HG03103 (cell line): ENCODE measurements at regions not wholly inside any gene's neighbourhood (a gene's known extent, or its start where the extent isn't known, plus 50 kb on each side); places are given as distances from the start of the nearest gene placed in this dataset.
"Not testable (repeated sequence)": the region's sequence is repeated elsewhere in the genome, so short reads cannot be mapped to it uniquely, and the experiment has no call there.

Source experiments
- ATAC-seq: cut with Tn5 transposase; IDR thresholded peaks from one replicate; pipeline ENCODE4 v1.9.1; 2021; ENCODE audit warnings: low read depth; ENCODE audit not compliant: unreplicated experiment

DNA sequence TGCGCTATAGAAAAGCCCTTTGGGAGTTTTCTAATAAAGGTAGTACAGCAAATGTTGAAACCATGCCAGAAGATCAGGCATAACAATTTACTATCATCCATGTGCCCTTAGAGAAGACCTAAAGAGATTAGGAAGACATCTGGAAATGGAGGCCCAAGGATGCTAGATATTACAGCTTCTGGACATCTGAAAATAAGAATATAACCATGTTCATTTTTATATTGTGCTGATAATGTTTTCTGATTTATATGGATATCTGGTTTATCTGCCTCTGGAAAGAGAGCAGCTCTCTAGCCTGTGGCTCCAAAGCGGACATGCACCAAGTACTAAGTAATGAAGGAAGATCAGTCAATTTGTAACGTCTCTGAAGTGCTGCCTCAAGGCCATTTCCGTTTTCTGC, 478.0 kb upstream of the DDX18 start:
- no peak for ATAC-seq

DNA sequence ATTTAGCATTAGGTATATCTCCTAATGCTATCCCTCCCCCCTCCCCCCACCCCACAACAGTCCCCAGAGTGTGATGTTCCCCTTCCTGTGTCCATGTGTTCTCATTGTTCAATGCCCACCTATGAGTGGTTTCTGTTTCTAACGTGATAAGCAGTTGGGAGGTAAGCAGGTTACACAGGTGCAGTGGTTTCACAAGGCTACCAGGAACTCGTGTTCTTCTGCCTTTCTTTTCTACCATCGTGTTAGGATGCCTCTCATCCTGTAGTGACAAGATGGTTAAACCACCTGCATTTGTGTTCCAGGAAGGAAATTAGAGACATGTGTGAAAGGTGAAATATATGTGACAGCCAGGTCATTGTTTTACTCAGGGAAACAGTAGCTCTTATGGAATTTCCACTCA, 476.5 kb upstream of the DDX18 start:
- ATAC-seq, result not testable (repeated sequence)

DNA sequence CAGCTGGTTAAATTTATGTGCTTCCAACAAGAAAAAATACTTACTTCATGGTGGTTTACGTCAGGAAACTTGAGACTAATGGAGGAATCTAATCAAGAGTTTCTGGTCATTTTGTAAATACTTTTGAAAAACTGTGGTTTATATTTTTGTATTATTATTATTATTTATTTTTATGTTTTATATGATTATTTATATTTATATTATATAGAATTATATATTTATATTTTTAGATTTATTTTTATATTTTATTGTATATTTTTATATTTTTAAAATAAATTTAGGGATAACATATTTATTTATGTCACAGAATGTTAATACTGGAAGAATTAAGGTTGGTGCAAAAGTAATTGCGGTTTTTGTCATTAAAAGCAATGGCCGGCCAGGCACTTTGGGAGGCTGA, 474.5 kb upstream of the DDX18 start:
- no peak for ATAC-seq

DNA sequence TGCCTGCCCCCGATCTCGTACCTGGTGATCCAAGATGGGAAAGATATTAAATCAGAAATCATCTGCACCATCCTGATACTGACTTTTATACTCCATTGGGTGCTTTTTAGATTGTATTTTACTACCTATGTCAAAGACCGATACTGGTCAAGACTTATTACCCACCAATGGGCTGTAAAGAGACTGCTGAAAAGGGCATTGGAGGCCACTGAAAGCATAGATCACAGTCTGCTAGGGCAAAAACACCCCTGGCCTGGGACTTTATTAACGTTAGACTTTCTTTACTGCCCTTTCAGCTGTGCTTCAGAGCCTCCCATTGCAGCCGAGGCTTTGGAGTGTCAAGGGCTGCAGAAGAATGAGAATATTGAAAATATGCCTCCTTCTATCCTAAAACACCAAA, 472.8 kb upstream of the DDX18 start:
- no peak for ATAC-seq

DNA sequence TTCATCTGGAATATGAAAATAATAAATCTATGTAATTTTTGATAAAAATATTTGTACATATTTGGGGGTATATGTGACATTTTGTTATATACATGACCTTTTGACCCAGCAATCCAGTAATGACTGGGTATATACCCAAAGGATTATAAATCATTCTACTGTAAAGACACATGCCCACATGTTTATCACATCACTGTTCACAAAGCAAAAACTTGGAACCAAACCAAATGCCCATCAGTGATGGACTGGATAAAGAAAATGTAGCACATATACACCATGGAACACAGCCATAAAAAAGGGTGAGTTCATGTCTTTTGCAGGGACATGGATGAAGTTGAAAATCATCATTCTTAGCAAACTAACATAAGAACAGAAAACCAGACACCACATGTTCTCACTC, 472.1 kb upstream of the DDX18 start:
- ATAC-seq, result no peak

DNA sequence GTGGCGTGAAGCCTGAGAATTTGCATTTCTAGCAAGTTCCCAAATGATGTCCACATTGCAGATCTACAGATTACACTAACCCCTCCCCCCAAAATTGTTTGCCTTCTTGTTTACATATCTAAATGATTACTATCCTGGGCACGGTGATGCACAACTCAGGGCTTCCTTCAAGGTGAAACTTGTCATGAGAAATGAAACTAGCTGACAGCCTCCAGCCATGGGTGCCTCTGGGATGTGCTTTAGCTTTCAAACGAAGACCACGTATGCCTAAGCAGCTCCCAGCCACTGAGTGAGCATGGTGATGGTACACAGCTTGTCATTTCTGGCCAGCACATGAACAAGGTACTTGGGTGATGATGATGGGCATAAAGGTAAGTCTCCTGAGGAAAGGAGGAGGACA, 464.8 kb upstream of the DDX18 start:
- ATAC-seq, result no peak

DNA sequence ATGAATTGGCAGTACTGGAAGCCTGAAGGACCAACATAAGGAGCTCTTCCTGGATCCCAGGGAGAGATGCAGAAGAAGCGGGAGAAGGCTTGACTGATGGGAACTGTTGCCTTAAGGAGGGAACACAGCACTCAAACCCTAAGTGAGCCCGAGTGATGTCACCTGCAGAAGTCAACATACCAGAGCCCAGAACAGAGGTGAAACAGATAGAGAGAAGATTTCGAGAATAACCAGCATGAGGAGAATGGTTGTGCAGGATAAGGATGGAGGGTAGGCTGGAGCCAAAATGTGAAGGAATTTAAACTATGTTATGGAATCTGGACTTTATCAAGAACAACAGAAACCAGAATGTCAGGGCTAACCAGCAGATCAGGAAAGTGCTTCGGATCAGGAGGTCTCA, 463.1 kb upstream of the DDX18 start:
- no peak for ATAC-seq

DNA sequence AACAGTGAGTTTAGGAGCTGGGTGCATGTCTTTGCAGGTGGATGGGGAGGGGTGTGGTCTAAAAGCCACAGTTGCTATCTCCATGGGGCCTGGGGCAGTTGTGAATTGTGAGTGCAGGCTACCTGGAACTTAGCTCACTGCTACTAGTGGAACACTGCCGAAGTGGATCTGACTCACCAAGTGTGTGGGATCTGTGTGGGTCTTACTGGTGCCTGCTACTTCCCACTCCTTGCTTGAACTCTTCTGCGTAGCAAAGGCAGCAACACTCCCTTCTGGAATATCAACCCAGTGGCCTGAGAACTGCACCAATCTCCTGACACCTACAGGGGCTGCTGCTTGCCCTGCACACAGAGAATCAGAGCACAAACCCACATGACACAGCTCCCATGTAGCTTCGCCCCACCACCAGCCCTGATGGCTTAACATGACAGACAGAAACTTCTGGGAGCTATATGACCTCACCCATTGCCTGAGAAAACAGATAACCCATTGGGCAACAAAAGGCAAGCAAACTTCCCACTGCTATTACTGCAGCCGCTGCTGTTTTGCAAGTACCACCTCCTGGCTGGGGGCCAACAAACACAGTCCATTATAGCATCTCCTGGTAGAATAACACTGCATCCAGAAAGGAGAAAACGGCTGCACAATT, 455.1 kb upstream of the DDX18 start:
- no peak for ATAC-seq

DNA sequence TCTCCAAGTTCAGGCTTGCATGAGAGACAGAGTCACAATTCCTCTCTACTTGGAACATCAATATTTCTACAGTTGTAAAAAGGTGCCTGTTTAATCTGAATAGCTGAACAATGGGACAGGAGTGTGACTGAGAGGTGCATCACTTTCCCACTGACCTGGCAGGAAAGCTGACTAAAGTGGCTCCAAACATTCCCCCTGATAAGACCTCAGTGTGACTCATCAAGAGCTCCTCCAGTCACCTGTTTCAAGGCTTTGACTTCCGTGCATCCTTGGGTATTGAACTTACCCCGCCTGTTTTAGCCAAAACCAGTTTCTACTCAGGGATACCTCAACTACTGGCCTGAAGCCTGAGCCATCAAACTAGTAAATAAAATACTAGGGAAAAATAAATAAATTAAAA, 453.9 kb upstream of the DDX18 start:
- ATAC-seq, result no peak

DNA sequence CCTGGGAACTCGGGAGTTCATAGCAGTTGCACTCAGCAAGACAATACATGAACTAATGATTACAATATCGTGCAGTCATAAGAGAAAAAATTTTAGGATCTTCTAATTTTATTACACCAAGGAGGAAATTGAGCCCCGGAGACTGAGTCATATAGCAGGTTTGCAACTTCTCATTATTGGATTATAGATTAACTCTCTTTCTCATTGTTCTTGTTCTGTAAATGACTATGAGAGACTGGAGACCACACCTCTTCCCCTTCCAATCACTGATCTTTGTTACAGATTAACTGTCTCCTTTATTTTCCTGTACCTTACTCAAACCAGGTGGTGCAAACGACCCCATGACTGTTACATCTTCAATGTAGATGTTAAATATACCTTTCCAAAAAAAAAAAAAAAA, 435.8 kb upstream of the DDX18 start:
- no peak for ATAC-seq

DNA sequence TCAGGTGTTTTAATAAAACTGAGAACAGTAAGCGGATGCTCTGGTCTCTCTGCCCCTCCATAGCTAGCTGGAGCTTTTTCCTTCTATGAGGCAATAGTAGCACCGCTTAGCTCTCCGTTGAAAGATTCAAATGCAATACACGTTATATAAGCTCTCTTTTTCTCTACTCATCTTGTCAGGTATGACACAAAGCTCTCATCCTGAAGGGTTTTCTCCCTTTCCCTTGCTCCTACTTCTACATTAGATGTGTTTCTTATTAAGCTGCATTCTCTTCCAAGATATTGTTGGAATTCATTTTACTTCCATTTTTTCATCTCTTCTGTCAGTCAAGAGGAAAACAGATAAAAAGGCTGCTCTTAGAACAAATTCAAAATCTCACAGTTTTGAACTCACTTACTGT, 434.6 kb upstream of the DDX18 start:
- no peak for ATAC-seq

DNA sequence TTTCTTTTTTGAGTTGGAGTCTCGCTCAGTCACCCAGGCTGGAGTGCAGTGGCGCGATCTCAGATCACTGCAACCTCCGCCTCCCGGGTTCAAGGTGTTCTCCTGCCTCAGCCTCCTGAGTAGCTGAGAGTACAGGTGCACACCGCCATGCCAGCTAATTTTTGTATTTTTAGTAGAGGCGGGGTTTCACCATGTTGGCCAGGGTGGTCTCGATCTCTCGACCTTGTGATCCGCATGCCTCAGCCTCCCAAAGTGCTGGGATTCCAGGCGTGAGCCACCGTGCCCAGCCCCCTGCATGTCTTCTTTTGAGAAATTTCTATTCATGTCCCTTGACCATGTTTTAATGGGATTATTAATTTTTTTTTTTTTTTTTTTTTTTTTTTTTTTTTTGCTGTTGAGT, 430.5 kb upstream of the DDX18 start:
- not testable (repeated sequence) for ATAC-seq

DNA sequence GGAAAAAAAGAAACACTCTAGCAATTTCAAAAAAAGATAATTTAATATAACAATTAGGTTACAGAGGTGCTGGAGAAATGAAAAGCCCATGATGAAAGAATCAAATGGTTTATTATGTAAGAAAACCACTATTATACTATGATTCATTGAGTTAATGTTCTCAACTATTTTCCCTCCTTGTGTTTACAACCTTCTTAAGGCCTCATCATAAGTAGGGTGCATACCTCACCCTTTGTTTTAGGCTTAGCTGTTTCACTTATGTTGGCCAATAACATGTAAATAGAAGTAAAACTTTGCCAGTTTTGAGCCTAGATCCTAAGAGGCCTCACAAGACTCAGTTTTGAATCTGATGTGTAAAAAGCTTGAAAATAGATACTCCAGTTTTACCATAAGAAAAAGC, 418.3 kb upstream of the DDX18 start:
- ATAC-seq, result no peak

DNA sequence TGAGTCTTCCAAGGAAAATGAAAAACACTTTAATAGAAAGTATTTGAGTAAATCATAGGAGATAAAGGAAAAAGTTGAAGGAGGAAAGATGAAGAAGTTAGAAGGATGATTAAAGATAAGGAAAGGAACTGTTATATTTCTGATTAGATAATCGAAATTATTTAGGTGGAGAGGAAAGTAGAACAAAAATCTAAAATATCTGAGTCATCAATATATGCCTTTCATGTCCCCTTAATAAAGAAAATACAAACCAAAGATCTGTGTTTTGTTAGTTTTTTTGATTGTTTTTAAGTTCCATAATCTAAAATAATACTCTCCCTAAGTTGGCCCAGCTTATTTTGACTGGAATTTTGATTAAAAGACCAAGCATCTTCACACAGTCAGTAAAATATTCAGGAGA, 412.9 kb upstream of the DDX18 start:
- no peak for ATAC-seq

DNA sequence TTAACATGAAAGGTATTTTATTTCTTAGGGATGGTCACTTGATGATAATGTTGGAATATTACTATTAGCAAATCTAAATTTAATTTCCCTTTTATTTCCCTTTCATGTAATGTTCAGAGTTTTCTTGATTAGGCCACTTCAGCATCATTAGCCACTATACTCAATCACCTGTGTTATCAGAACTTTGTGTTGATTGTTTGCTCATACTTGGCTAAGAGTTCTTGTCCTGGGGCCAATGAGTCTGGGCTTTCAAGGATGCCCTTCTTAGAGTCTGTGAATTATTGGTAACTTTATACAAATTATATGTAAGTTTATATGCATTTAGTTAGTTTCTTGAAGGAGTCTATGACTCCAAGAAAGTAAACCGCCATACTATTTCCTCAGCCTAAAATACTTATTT, 408.0 kb upstream of the DDX18 start:
- ATAC-seq, result no peak

DNA sequence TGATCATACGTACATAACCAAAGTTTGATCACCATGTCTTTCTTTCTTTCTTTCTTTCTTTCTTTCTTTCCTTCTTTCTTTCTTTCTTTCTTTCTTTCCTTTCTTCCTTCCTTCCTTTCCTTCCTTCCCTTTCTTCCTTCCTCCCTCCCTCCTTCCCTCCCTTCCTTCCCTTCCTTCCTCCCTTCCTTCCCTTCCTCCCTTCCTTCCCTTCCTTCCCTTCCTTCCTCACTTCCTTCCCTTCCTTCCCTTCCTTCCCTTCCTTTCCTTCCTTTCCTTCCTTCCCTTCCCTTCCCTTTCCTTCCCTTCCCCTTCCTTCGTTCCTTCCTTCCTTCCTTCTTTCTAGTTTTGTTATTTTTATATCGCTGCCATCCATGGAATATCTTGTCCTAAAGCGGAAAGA, 406.7 kb upstream of the DDX18 start:
- no peak for ATAC-seq

DNA sequence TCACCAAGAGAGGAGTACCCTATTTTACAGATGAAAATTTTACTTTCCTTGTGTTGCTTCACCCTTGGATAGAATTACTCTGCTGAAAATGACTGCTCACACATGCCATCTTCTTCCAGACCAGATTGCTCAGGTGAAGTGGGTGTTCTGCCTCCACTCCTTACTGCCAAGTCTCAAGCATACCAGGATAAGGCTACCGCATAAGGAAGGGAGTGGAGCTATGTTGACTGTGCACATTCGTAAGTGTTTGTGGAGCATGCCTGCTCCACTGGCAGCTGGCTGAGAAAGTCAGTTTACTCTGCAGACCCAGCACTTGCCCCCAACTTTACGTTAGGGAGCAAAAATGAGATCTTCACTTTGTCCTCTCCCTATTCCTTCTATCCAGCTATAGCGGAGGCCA, 405.0 kb upstream of the DDX18 start:
- ATAC-seq, result no peak

DNA sequence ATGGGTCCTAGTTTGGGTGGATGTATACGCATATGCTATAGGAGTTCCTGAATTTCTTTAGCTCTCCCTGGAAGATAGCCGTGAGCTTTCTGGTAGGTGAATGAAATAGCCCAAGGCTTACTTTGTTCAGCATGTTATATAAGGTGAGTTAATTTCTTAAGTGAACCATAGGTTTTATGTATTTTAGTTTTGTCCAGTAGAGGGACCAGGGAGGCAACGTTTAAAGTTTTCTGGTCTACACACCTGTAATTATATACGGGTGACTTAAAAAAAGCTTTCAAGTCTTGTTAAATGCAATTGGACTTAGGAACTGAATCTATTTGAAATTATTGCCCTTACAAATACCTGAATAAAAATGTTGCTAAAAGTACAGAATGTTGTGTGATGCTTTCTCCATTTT, 402.5 kb upstream of the DDX18 start:
- no peak for ATAC-seq

DNA sequence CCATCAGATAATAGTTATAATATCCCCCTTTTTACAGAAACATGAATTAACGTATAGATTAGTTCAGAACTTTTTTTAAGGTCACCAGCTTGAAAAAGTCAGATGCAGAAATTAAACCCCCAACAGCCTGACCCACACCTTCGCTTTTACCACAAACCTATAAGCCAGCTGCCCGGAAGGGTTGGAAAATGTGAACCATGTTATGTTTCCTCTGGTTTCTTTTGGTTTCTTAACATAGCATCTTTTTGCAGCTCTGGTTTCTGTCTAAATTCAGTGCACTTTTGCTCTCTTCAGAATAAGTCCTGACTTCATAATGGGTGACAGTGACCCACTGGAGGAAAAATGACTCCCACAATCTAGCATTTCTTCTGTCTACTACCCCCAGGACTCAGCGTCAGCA, 381.7 kb upstream of the DDX18 start:
- no peak for ATAC-seq

DNA sequence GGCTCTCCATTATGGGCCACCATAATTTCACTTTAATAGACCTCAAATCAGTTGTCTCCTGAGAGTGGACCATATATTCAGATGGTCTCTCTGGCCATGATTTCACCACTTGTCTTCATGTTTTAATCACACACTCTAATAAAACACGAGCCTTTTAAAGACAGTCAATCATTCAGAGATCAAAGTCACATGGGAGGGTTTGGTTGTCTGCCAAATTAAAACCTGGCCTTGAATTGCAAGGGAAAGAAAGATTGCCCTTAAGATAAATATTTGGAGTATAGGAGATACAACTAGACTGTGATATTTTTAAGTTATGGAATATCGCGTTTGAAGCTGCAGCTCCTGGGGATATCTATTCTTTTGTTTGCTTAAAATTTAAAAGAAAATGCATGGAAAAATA, 377.8 kb upstream of the DDX18 start:
- ATAC-seq, result no peak

DNA sequence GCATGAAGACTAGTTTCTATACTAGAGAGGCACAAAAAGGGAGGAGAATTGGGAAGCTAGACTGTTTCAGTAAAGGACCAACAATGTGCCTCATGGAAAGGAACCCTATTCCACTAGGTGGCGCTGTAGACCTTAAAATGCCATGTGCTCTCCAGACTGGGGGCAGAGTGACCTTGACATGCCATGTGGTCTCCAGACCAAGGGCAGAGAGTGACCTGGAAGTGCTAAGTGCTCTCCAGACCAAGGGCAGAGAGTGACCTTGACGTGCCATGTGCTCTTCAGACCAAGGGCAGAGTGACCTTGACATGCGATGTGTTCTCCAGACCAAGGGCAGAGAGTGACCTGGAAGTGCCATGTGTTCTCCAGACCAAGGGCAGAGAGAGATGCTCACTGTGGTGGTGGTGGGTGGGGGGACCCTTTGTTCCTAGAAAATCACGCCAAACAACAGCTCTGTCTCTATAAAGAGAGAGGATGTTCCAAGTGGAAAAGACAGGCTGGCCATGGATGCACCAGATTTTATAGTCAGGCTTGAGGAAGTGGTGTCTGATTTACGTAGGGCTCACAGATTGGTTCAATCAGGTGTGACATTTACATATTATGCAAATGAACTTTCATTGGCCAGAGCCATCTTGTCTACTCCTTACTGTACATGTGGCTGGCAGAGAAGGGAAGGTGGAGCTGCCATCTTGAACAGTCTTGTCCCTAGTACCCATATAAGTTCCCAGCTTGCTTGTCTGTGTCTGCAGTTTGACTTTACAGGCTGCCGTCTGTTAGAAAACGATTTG, 344.0 kb upstream of the DDX18 start:
- no peak for ATAC-seq

DNA sequence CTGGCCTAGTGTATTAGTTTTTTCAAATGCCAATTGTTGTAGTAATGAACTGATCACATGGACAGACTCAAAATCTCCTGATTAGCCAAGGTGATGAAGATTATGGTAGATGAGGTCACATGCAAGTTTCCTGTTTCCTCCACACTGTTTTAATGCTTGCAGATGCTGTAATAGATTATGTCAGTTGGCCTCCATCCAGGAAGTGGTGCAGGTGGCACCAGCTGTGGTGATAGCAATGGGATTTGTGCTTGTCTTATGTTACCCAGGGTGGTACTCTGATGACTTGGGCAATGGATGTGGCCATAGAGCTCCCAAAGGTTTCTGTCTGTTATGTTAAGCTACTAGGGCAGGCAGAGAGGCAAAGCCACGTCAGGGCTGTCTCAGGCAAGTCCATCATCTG, 332.9 kb upstream of the DDX18 start:
- no peak for ATAC-seq

DNA sequence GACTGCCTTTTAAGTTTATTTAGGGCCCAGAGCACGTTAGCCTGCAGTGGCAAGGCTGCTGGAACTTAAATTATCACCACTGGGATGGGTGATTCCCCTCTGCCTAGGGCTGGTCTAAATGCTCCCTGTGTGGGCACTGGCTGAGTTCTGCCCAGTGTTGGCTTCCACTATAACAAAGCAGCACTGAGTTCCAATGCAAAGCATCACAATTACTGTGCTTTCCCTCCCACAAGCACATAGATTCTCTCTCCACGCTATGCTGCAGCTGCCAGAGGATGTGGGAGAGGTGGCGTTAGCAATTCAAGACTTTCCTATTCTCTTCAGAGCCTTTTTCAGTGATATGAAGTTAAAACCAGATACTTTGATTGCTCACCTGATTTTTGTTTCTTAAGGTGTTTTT, 328.9 kb upstream of the DDX18 start:
- no peak for ATAC-seq
